GM18873 (cell line): ENCODE measurements at regions not wholly inside any gene's neighbourhood (a gene's known extent, or its start where the extent isn't known, plus 50 kb on each side); places are given as distances from the start of the nearest gene placed in this dataset.

ENCODE experiments used
- ATAC-seq: cut with Tn5 transposase; IDR thresholded peaks from one replicate; pipeline ENCODE4 v1.9.1; 2021; ENCODE audit warnings: mild to moderate bottlenecking, moderate library complexity, moderate number of reproducible peaks; ENCODE audit not compliant: unreplicated experiment, low FRiP score

- no peak for ATAC-seq
These were observed 70.6 kb upstream of the ADARB2 start for GRCh38 chr10:1807924-1808323.

GRCh38 chr10:1807196-1807595 is 69.9 kb upstream of the ADARB2 start:
- ATAC-seq = no peak

GRCh38 chr10:1802413-1802812 is 65.1 kb upstream of the ADARB2 start:
- ATAC-seq = no peak

- ATAC-seq = no peak
These were observed 51.1 kb upstream of the ADARB2 start for GRCh38 chr10:1788401-1788800.
